HepG2 (cell line): ENCODE measurements at regions not wholly inside any gene's neighbourhood (a gene's known extent, or its start where the extent isn't known, plus 50 kb on each side); places are given as distances from the start of the nearest gene placed in this dataset.

Experiments used
- ATAC-seq: fragments of 200-7000 bp; cut with Tn5 transposase; 3 replicates; pipeline ENCODE4 v1.9.1; 2020; ENCODE audit warnings: mild to moderate bottlenecking, moderate library complexity
- BruUV-seq: library from RNA; stranded (reverse); fragments of 400-500 nt; replicated peaks from 2 replicates; lab custom pipeline; 2021; lab: Mats Ljungman, UMichigan
- CTCF ChIA-PET: fragments of 300-600 bp; formaldehyde crosslinking; extraction: SDS; loops from one replicate; lab custom pipeline; 2021; ENCODE audit warnings: low total read pairs, inconsistent platforms, low intra/inter-chr PET ratio; lab: Yijun Ruan, JAX
- POLR2A ChIA-PET: fragments of 350-600 bp; sonication (Branson Sonifier 250); formaldehyde crosslinking; loops from one replicate; lab custom pipeline; 2020; ENCODE audit warnings: antibody characterized with exemption, inconsistent platforms; lab: Yijun Ruan, JAX
- DNase-seq: peaks from one replicate; pipeline ENCODE4 v3.0.0-alpha.2; 2015; ENCODE audit warnings: low spot score
- FAIRE-seq: peaks from 3 replicates; lab custom pipeline; 2011; peaks lifted over from hg19 to GRCh38; lab: Jason Lieb, UNC
- H2AFZ ChIP-seq: one replicate; pipeline ENCODE4 v1.6.1; 2011; ENCODE audit warnings: low read length, inconsistent platforms
- H3K27ac ChIP-seq: fragments of 300-600 bp; 3 replicates; pipeline ENCODE4 v1.8.0; 2011; ENCODE audit warnings: mixed run types, mild to moderate bottlenecking, mixed read lengths, low read length, inconsistent platforms; ENCODE audit not compliant: insufficient read depth; ENCODE audit errors: extremely low read length
- H3K27me3 ChIP-seq, 2 experiments: fragments of 200-600 bp in 1 of 2; 2 replicates in 1 of 2; 3 replicates in 1 of 2; pipeline versions ENCODE4 v1.6.0 to v1.8.0; 2011; ENCODE audit warnings: low read length in 2 of 2, mild to moderate bottlenecking in 2 of 2, moderate library complexity in 2 of 2, inconsistent platforms in 1 of 2; ENCODE audit not compliant: insufficient read depth in 2 of 2, control insufficient read depth in 1 of 2
- H3K36me3 ChIP-seq, 2 experiments: fragments of 200-600 bp in 1 of 2; replicated peaks in 1 of 2; 2 replicates in 1 of 2; 3 replicates in 1 of 2; pipeline versions ENCODE4 v1.5.1 to v1.8.0; 2011; ENCODE audit warnings: low read length in 2 of 2, inconsistent platforms in 1 of 2; ENCODE audit not compliant: insufficient read depth in 2 of 2, control insufficient read depth in 1 of 2
- H3K4me1 ChIP-seq: 2 replicates; pipeline ENCODE4 v1.5.1; 2012; ENCODE audit warnings: low read length, inconsistent platforms; ENCODE audit not compliant: insufficient read depth
- H3K4me2 ChIP-seq: 2 replicates; pipeline ENCODE4 v1.6.0; 2011; ENCODE audit warnings: low read depth, low read length, inconsistent platforms
- H3K4me3 ChIP-seq, 3 experiments: fragments of 200-600 bp in 1 of 3; sonication (generic), shearing (Covaris generic) in 1 of 3; replicated peaks in 1 of 3; 2 replicates each; pipeline ENCODE4 v1.5.1; 2011 to 2016; ENCODE audit warnings: low read length in 3 of 3, inconsistent platforms in 2 of 3, low read depth in 2 of 3, mild to moderate bottlenecking in 2 of 3, control low read depth in 1 of 3, mixed read lengths in 1 of 3; ENCODE audit not compliant: insufficient read depth in 1 of 3
- H3K79me2 ChIP-seq: one replicate; pipeline ENCODE4 v1.6.1; 2011; ENCODE audit warnings: low read length, inconsistent platforms; ENCODE audit not compliant: insufficient read depth
- H3K9ac ChIP-seq: 2 replicates; pipeline ENCODE4 v1.6.0; 2011; ENCODE audit warnings: mild to moderate bottlenecking, low read depth, low read length, inconsistent platforms; ENCODE audit not compliant: insufficient read depth
- H3K9me3 ChIP-seq: 2 replicates; pipeline ENCODE4 v1.5.1; 2012; ENCODE audit warnings: mild to moderate bottlenecking, low read length
- H4K20me1 ChIP-seq: 2 replicates; pipeline ENCODE4 v1.6.0; 2011; ENCODE audit warnings: inconsistent platforms, mild to moderate bottlenecking, low read length, moderate library complexity; ENCODE audit not compliant: insufficient read depth
- KLF12 ChIP-seq: sonication (generic); formaldehyde crosslinking; IDR thresholded peaks from 2 replicates; pipeline ENCODE4 v1.4.0; 2020; ENCODE audit warnings: missing genetic modification reagents, borderline replicate concordance
- LRRFIP1 ChIP-seq: sonication (generic); formaldehyde crosslinking; conservative IDR thresholded peaks from 2 replicates; pipeline ENCODE4 v1.4.0; 2020; ENCODE audit warnings: missing genetic modification reagents
- NFE2L2 ChIP-seq: fragments of 150-350 bp; IDR thresholded peaks from 2 replicates; pipeline ENCODE4 v1.6.1; 2014; ENCODE audit warnings: low read length
- NR2F1 ChIP-seq, 2 experiments: fragments of 450-650 bp in 1 of 2; formaldehyde crosslinking in 1 of 2; IDR thresholded peaks; 2 replicates each; pipeline versions ENCODE4 v1.5.0 to v1.6.1; 2016 to 2020; ENCODE audit warnings: mild to moderate bottlenecking in 1 of 2, missing compliant biosample characterization in 1 of 2, missing genetic modification reagents in 1 of 2, moderate library complexity in 1 of 2
- NR2F6 ChIP-seq, 2 experiments: IDR thresholded peaks; 2 replicates each; pipeline ENCODE4 v1.6.1; 2016; ENCODE audit warnings: antibody characterized with exemption in 1 of 2, mild to moderate bottlenecking in 1 of 2
- ZIK1 ChIP-seq: sonication (generic); formaldehyde crosslinking; IDR thresholded peaks from 2 replicates; pipeline ENCODE4 v1.5.0; 2020; ENCODE audit warnings: mild to moderate bottlenecking, low read depth, missing genetic modification reagents, borderline replicate concordance
- ZNF20 ChIP-seq: sonication (generic); formaldehyde crosslinking; IDR thresholded peaks from 2 replicates; pipeline ENCODE4 v1.4.0; 2020; ENCODE audit warnings: mild to moderate bottlenecking, moderate library complexity, missing genetic modification reagents
- WGBS: methylation state at CpG from one replicate; pipeline ENCODE4 v1.1.6; 2017; ENCODE audit warnings: low lambda C conversion rate; 5-methylcytosine and 5-hydroxymethylcytosine counted together
- in situ Hi-C: cut with HindIII; loops from 2 replicates; pipeline ENCODE4 v1.10.0; 2017; ENCODE audit warnings: low pct_unique_long_range_greater_than_20kb; ENCODE audit not compliant: extremely low pct_ligation_motif_present
- intact Hi-C: fragments of 100-400 bp; cut with micrococcal nuclease; formaldehyde crosslinking; loops from one replicate; pipeline ENCODE4 v1.10.0; 2022; ENCODE audit not compliant: unreplicated experiment

DNA sequence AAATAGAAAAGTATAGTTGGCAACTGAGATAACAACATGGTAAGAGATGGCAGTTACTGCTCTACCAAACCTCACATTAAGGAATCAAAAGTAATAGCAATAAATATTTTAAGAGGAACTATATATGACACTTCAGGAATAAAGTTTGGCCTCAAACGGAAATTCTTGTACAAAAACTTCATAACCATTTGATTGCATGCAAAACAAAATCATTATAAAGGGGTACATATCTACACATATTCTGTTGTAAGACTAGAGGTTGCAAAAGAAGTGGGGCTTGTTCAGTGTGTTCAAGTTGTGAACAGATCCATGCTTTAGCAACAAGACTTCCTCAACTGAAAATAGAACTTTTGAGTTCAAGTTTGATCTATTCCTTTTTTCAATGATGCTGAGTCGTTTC is 133.5 kb upstream of the MIR17HG start:
- intact Hi-C loops, result no loop called here
- in situ Hi-C loops, result no loop called here
- ChIA-PET POLR2A (no interaction called here), CTCF (no interaction called here)
- Histone ChIP-seq H3K4me1 (no peaks in the 10 kb centered on the region), H3K9ac (no peak overlapping the region), H3K27me3 (no peaks in the 10 kb centered on the region), H3K9me3 (no peaks in the 10 kb centered on the region), H3K36me3 (no peaks in the 10 kb centered on the region), H3K4me2 (no peak overlapping the region), H3K79me2 (no peaks in the 10 kb centered on the region), H4K20me1 (no peaks in the 10 kb centered on the region), H2AFZ (no peak overlapping the region), H3K27ac (no peak overlapping the region), H3K4me3 (no peak overlapping the region)
- WGBS, result 6% methylated on average over 2 of the region's 2 CpGs
- no peak for FAIRE-seq
- BruUV-seq, result no TSS peak
- DNase-seq, result no peak
- TF ChIP-seq KLF12 (CRISPR knock-in tag) (no peak), ZIK1 (CRISPR knock-in tag) (no peak), NFE2L2 (no peak), ZNF20 (no peak)
- ATAC-seq, result no peak

GRCh38 chr13:91216928-91217700 is 130.4 kb upstream of the MIR17HG start:
- in situ Hi-C loops (no loop called here), intact Hi-C loops (no loop called here)
- no peak for FAIRE-seq
- no TSS peak for BruUV-seq
- Histone ChIP-seq H3K4me2 (no peak overlapping the region), H3K9ac (no peak overlapping the region), H3K79me2 (no peaks in the 10 kb centered on the region), H3K27ac (no peak overlapping the region), H3K4me3 (no peak overlapping the region), H3K4me1 (no peaks in the 10 kb centered on the region), H2AFZ (no peak overlapping the region), H3K36me3 (no peaks in the 10 kb centered on the region), H3K27me3 (no peaks in the 10 kb centered on the region; a peak in 1 of 5 replicates), H4K20me1 (no peaks in the 10 kb centered on the region), H3K9me3 (no peaks in the 10 kb centered on the region)
- DNase-seq, result no peak
- ChIA-PET POLR2A (no interaction called here), CTCF (no interaction called here)
- TF ChIP-seq NR2F1 (CRISPR knock-in tag; IDR thresholded peaks at IDR 0.05), result peak in 1 of 2 experiments; percentile 44; a peak in 1 of 4 replicates
- TF ChIP-seq NR2F6 (IDR thresholded peaks at IDR 0.05), result no peak; the same call in 1 of the 2 replicates
- TF ChIP-seq NR2F6 (CRISPR knock-in tag; IDR thresholded peaks at IDR 0.05), result 0 out of 2 replicates have a peak, but pooled peaks have one; percentile 34
- no peak for TF ChIP-seq LRRFIP1 (CRISPR knock-in tag)
- 3% methylated on average over 12 of the region's 12 CpGs for WGBS
- ATAC-seq, result no peak
